Hematopoietic multipotent progenitor cell treated with erythropoietin and hydrocortisone succinate and interleukin-3 and kit ligand, for 6 days (in vitro differentiated cells): ENCODE measurements at regions not wholly inside any gene's neighbourhood (a gene's known extent, or its start where the extent isn't known, plus 50 kb on each side); places are given as distances from the start of the nearest gene placed in this dataset.
A peak's percentile ranks its signal among the peaks of the same experiment; 100 is the strongest.
"Not testable (repeated sequence)": the region's sequence is repeated elsewhere in the genome, so short reads cannot be mapped to it uniquely, and the experiment has no call there.

Experiments
- DNase-seq: peaks from one replicate; pipeline ENCODE4 v3.0.0-alpha.2; 2015

GRCh38 chr18:66994790-66995189, 390.9 kb upstream of the CDH19 start:
- no peak for DNase-seq

DNA sequence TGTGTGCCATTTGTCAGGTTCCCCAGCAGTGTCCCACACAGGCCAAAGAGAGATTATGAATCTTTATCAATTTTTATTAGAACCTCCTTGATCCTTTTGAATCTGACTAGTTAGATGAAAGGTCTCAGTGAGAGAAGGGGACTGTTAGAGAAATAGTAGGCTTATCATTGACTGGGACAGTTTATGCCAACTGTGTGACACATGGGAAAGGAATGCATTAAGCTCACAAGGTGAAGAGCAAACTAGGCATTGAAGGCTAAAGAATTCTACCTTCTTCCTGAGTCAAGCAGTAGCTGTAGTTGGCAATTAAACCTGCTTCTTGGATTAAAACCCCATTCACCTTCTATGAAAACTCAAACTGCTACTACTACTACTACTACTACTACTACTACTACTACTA, 389.6 kb upstream of the CDH19 start:
- no peak for DNase-seq

GRCh38 chr18:66990909-66991308, 387.0 kb upstream of the CDH19 start:
- DNase-seq = no peak

GRCh38 chr18:66979009-66979408, 375.1 kb upstream of the CDH19 start:
- no peak for DNase-seq

DNA sequence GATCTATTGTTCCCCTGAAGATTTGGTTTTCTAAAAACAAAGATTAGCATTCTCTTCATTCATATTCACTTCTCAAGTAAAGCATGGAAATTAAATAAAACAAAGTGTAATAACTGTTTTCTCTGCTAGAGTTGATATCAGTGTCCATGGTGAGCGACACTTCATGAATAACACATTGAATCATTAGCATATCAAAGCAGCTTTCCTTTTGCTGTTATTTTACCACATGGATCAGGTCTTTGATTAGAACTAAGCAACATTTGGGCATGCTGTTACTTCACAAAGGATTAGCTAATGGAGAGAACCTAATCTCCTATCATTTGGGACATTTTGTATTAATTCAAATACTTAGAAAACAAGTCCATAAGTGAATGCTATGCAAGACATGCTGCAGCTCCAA, 368.8 kb upstream of the CDH19 start:
- DNase-seq = no peak

GRCh38 chr18:66971960-66972359, 368.1 kb upstream of the CDH19 start:
- no peak for DNase-seq

- DNase-seq = no peak
Measured at GRCh38 chr18:66966171-66966570, 362.3 kb upstream of the CDH19 start.

DNA sequence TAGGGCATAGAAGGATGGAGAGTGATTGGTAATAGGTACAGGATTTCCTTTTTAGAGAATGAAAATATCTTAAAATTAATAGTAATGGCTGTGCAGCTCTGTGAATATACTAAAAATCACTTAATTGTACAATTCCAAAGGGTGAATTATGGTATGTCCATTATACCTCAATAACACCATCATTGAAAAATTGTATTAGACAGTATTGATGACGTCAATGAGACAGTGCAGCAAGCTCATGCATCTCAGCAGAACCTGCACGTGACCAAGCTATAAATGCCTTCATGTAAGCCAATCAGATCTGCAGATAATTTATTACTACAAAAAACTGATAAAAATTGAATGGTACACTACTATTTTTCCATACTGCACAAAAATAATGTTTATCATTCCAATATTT, 354.4 kb upstream of the CDH19 start:
- no peak for DNase-seq

DNA sequence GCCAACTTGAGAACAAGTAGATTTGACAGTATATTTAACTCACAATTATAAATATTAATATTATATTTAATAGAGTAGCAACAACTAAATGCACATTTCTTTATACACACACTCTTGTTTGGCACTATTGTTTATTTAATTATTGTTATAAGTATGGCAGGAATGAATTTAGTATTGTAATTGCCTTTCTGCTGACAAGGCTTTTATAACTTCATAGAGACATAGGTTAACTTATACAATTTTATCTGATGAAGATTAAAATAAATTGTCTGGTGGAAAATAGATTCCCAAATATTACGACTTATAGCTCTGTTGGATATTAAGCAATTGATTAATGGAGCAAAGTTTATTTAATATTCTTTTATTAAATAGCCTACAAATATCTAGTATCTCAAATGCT, 347.9 kb upstream of the CDH19 start:
- no peak for DNase-seq

- DNase-seq = no peak
Measured at GRCh38 chr18:66949419-66949818, 345.5 kb upstream of the CDH19 start.

DNA sequence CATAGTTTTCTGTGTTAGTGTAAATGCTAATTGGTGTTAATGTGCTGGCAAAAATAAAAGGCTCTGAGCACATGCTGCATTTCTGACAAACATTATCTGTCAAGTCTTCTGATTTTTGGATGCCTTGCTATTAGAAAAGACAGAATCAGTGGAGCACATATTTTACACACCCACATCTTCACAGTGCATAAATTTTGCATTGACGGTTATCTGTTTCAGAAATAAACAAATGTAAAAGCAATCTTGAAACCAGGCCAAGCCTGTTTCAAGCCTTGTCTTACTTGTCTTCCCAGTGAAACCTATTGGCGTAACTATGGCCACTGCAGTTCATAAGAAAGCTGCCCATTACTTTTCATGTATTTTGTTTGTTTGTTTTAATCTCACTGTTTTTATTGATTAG, 333.7 kb upstream of the CDH19 start:
- DNase-seq = no peak

DNA sequence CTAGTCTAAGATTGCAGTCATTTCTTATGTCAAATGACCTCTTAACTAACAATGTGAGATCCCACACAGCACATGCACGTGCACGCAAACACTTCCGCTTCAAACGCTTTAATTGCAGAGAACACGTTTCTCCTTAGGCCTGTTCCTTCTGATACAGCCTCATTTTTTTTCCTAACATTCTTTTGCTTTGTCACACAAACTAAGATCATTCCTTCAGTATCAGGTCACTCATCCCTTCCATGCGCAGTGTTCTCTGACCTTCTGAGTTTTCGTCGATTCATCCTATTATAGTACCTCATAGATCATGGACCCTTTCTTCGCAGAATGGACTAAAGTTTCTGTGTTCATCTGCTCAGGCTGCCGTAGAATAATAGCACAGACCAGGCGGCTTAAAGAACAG, 327.1 kb upstream of the CDH19 start:
- DNase-seq = no peak

DNA sequence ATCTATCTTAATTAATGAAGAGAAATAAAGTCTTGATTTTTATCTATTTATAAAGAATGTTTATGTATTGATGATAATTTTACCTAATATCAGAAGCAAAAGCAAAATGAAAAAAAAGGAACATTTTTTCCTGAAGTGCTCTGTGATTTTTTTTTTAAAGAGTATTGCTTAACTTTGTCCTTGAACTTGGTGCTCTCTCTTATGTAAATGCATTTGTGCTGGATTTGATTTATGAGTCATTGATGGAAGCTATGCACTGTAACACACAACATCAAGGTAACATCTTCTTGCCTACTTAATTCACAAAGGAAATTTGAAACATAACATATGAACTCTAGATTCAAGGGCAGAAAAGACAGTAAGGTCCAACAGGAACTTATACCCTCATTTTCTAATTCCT, 312.9 kb upstream of the CDH19 start:
- DNase-seq = no peak

- no peak for DNase-seq
Measured at GRCh38 chr18:66900837-66901236, 296.9 kb upstream of the CDH19 start.

- DNase-seq = no peak
Measured at GRCh38 chr18:66895631-66896030, 291.7 kb upstream of the CDH19 start.

DNA sequence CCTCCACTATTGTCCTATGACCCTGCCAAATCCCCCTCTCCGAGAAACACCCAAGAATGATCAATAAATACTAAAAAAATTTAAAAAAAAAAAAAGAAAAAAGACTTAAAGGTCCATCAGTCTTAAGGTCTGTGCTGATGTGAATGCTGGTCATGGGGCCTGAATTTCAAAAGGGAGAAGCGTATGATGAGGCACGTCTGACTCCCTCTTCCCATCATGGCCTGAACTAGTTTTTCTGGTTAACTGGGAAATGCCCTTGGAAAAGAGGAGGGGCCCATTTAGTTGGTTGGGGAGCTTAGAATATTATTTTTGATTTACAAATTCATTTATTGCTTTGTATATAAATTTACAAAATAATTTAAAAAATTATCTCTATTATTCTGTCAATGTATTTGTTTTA, 291.0 kb upstream of the CDH19 start:
- no peak for DNase-seq

GRCh38 chr18:66892388-66892787, 288.5 kb upstream of the CDH19 start:
- not testable (repeated sequence) for DNase-seq

- DNase-seq = no peak
Measured at GRCh38 chr18:66874812-66875474, 271.1 kb upstream of the CDH19 start.

GRCh38 chr18:66874375-66874774, 270.5 kb upstream of the CDH19 start:
- DNase-seq = no peak

- DNase-seq = no peak
Measured at GRCh38 chr18:66873899-66874298, 270.0 kb upstream of the CDH19 start.

DNA sequence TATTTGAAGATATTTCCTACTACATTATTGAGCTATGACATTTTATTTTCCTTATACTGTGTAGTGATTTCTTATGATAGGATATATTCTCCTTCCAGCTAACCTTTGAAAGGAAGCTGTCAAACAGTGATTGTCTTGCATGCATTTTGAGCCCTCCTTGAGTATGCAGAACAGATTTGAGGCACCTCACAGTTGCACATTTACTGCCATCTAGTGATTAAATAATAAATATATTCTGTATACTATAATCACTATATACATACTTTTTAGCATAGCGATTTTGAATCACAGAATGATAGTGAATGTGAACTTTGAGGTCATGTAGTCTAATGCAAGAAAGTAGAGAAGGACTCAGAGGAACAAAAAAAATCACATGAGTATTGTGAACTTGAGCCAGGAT, 268.4 kb upstream of the CDH19 start:
- peak; percentile 39 for DNase-seq

DNA sequence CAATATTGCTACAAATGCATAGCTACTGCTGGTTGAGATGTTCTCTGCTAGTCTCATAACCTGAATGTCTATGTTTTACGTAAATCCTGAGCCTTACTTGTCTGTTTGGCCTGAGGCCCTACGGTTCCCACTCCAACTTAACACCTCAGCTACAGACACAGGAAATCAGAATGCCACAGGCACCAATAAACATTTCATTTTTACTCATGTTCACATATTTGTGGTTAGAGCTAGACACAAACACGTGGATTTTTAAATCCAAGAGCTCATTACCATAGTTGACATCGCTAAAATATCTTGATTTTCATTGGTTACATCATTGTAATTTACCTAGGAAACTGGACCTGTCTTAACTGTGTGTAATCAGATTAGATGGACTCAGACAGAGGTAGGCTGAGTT, 263.8 kb upstream of the CDH19 start:
- no peak for DNase-seq

DNA sequence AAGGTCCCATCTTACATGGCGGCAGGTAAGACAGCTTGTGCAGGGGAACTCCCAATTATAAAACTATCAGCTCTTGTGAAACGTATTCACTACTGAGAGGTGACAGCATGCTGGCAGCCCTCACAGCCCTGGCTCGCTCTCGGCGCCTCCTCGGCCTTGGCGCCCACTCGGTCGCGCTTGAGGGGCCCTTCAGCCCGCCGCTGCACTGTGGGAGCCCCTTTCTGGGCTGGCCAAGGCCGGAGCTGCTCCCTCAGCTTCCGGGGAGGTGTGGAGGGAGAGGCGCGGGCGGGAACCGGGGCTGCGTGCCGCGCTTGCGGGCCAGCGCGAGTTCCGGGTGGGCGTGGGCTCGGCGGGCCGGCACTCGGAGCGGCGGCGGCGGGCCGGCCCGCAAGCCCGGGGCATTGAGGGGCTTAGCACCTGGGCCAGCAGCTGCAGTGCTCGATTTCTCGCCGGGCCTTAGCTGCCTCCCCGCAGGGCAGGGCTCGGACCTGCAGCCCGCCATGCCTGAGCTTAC, 262.6 kb upstream of the CDH19 start:
- not testable (repeated sequence) for DNase-seq

DNA sequence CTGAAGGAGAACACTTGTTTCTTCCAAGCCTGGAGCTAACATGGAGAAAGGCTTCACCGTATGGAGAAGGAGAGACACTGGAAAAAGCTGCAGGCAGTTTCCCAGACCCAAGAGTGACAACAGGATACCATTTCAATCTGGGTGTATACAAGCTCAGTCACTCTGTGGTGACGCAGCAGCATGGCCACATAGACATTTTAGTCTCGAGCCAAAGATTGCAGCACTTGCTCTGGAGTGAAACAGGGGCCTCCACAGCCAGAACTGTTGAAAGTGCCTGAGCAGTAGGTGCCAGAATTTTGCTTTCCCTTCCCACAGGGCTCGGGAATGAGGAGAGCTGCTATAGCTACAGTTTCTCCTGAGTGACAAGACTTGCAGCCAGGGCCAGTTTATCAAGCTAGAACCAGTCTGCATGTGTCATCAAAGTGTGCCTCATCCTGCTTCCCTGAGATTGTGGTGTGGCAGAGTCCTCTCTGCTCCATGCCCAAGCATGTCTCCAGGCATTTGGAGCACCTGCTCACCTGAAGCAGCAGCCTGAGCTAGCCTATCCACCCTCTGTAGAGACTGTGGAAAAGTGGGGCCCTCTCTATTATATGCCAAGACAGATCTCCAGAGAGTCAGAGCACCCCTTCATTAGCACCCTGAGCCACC, 234.6 kb upstream of the CDH19 start:
- DNase-seq = no peak

GRCh38 chr18:66833646-66834045, 229.8 kb upstream of the CDH19 start:
- DNase-seq = no peak
